Left cardiac atrium (tissue), 4 donors: ENCODE measurements at regions not wholly inside any gene's neighbourhood (a gene's known extent, or its start where the extent isn't known, plus 50 kb on each side); places are given as distances from the start of the nearest gene placed in this dataset.

Experiments
- ATAC-seq, 2 donors: fragments of 200-7000 bp; cut with Tn5 transposase; one replicate each; pipeline ENCODE4 v1.9.1; 2020; ENCODE audit warnings: mild to moderate bottlenecking in 2 of 2, moderate library complexity in 2 of 2
- DNase-seq: peaks from one replicate; pipeline ENCODE4 v3.0.0-alpha.2; 2020
- intact Hi-C, 2 donors: fragments of 100-400 bp; cut with DNase I; formaldehyde crosslinking; loops; one replicate each; pipeline versions ENCODE4 v1.14.1 to v1.15.1; 2022 to 2023
- donor health status: DM: no; HTN: yes; CAD: no.
- donor health status: DM: no; HTN: yes; CAD: no; lungs with severe emphysema.
- donor health status: DM: yes; HTN: yes; CAD: no.
- donor health status: Dilated cardiomyopathy.

GRCh38 chrX:10106806-10107205 lies 50.0 kb upstream of the CLCN4 start:
- no peak for ATAC-seq
- no peak for DNase-seq
- intact Hi-C loops, result no loop called here
